ENCODE measurements at regions not wholly inside any gene's neighbourhood (a gene's known extent, or its start where the extent isn't known, plus 50 kb on each side); places are given as distances from the start of the nearest gene placed in this dataset.

DNA sequence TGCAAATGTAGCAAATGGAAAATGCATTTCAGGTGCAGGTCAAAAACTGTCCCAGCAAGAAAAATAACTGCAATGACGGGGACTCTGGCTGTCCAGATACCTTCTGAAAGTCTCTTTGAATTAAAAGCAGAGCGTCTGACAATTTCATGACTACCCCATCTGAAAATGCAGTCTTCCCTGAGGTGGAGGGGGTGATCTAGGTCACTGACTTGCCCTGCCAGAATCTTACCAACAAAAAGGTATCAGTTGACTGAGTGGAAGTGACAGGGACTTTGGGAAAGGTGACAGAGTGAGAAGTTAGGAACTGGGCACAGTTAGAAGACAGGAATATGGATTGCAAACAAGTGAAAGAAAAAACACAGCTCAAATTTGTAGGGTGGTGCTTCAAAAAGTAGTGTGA lies 402.2 kb downstream of the DHX35 start:
- Histone ChIP-seq H2AFZ (ENCODE audit: low read length) (no peak overlapping the region), H3K27me3 (ENCODE audit: insufficient read depth, low read length, poor library complexity, severe bottlenecking) (no peaks in the 10 kb centered on the region), H3F3A (ENCODE audit: low read depth) (no peaks in the 10 kb centered on the region), H3K9ac (ENCODE audit: low read depth, low read length, poor library complexity, severe bottlenecking) (no peak overlapping the region), H3K9me2 (replicated peaks; ENCODE audit: low read depth, low read length) (no peaks in the 10 kb centered on the region), H3K79me2 (ENCODE audit: insufficient read depth, low read length) (no peaks in the 10 kb centered on the region), H3K4me1 (ENCODE audit: insufficient read depth, low read length, poor library complexity, severe bottlenecking) (no peaks in the 10 kb centered on the region), H3K9me3 (ENCODE audit: insufficient read depth, low read depth, low read length) (no peaks in the 10 kb centered on the region), H4K20me1 (ENCODE audit: insufficient read depth, low read length, poor library complexity, severe bottlenecking) (no peaks in the 10 kb centered on the region), H3K36me3 (ENCODE audit: insufficient read depth, low read length) (no peaks in the 10 kb centered on the region), H3K4me2 (ENCODE audit: low read depth, low read length, poor library complexity, severe bottlenecking) (no peak overlapping the region), H3K4me3 (ENCODE audit: low read length, poor library complexity, severe bottlenecking) (no peak overlapping the region)
- TF ChIP-seq CTCF (conservative IDR thresholded peaks at IDR 0.05; ENCODE audit: low read length) (no peak), EZH2phosphoT487 (IDR thresholded peaks at IDR 0.05; ENCODE audit: borderline replicate concordance) (no peak)

- Histone ChIP-seq H3K36me3 (ENCODE audit: insufficient read depth, low read length) (no peaks in the 10 kb centered on the region), H3F3A (ENCODE audit: low read depth) (no peaks in the 10 kb centered on the region), H3K9me2 (replicated peaks; ENCODE audit: low read depth, low read length) (no peaks in the 10 kb centered on the region), H3K79me2 (ENCODE audit: insufficient read depth, low read length) (no peaks in the 10 kb centered on the region), H3K4me1 (ENCODE audit: insufficient read depth, low read length, poor library complexity, severe bottlenecking) (no peaks in the 10 kb centered on the region), H3K9ac (ENCODE audit: low read depth, low read length, poor library complexity, severe bottlenecking) (no peak overlapping the region), H3K4me3 (ENCODE audit: low read length, poor library complexity, severe bottlenecking) (no peak overlapping the region), H4K20me1 (ENCODE audit: insufficient read depth, low read length, poor library complexity, severe bottlenecking) (no peaks in the 10 kb centered on the region), H3K4me2 (ENCODE audit: low read depth, low read length, poor library complexity, severe bottlenecking) (no peak overlapping the region), H3K9me3 (ENCODE audit: insufficient read depth, low read depth, low read length) (no peaks in the 10 kb centered on the region), H2AFZ (ENCODE audit: low read length) (no peak overlapping the region), H3K27me3 (ENCODE audit: insufficient read depth, low read length, poor library complexity, severe bottlenecking) (no peaks in the 10 kb centered on the region)
- TF ChIP-seq EZH2phosphoT487 (IDR thresholded peaks at IDR 0.05; ENCODE audit: borderline replicate concordance) (no peak), CTCF (conservative IDR thresholded peaks at IDR 0.05; ENCODE audit: low read length) (no peak)
These were observed 398.0 kb downstream of the DHX35 start for GRCh38 chr20:39359981-39360620.

GRCh38 chr20:39358052-39358451 lies 395.9 kb downstream of the DHX35 start:
- Histone ChIP-seq H3K4me1 (ENCODE audit: insufficient read depth, low read length, poor library complexity, severe bottlenecking) (no peaks in the 10 kb centered on the region), H3K4me2 (ENCODE audit: low read depth, low read length, poor library complexity, severe bottlenecking) (no peak overlapping the region), H3K9me2 (replicated peaks; ENCODE audit: low read depth, low read length) (no peaks in the 10 kb centered on the region), H3K27me3 (ENCODE audit: insufficient read depth, low read length, poor library complexity, severe bottlenecking) (no peaks in the 10 kb centered on the region), H3K36me3 (ENCODE audit: insufficient read depth, low read length) (no peaks in the 10 kb centered on the region), H3K79me2 (ENCODE audit: insufficient read depth, low read length) (no peaks in the 10 kb centered on the region), H4K20me1 (ENCODE audit: insufficient read depth, low read length, poor library complexity, severe bottlenecking) (no peaks in the 10 kb centered on the region), H3K4me3 (ENCODE audit: low read length, poor library complexity, severe bottlenecking) (no peak overlapping the region), H3K9ac (ENCODE audit: low read depth, low read length, poor library complexity, severe bottlenecking) (no peak overlapping the region), H2AFZ (ENCODE audit: low read length) (no peak overlapping the region), H3K9me3 (ENCODE audit: insufficient read depth, low read depth, low read length) (no peaks in the 10 kb centered on the region), H3F3A (ENCODE audit: low read depth) (no peaks in the 10 kb centered on the region)
- TF ChIP-seq EZH2phosphoT487 (IDR thresholded peaks at IDR 0.05; ENCODE audit: borderline replicate concordance) (no peak), CTCF (conservative IDR thresholded peaks at IDR 0.05; ENCODE audit: low read length) (no peak)
